Small intestine (tissue), 7 donors: ENCODE measurements at regions not wholly inside any gene's neighbourhood (a gene's known extent, or its start where the extent isn't known, plus 50 kb on each side); places are given as distances from the start of the nearest gene placed in this dataset.
A peak's percentile ranks its signal among the peaks of the same experiment; 100 is the strongest.

ENCODE experiments used
- DNase-seq, 2 donors: peaks; one replicate each; pipeline versions ENCODE4 v3.0.0 to v3.0.0-alpha.2; 2013
- FAIRE-seq: peaks from 2 replicates; lab custom pipeline; 2012; peaks lifted over from hg19 to GRCh38; lab: Jason Lieb, UNC
- H3K27ac ChIP-seq, 3 donors: one replicate each; pipeline ENCODE4 v1.5.1; 2013; ENCODE audit warnings: low read length in 2 of 3, mild to moderate bottlenecking in 2 of 3, control low read depth in 1 of 3, inconsistent platforms in 1 of 3, low read depth in 1 of 3, moderate library complexity in 1 of 3
- H3K27me3 ChIP-seq, 3 donors: one replicate each; pipeline ENCODE4 v1.6.1; 2013; ENCODE audit warnings: low read length in 3 of 3, inconsistent platforms in 1 of 3; ENCODE audit not compliant: control insufficient read depth in 3 of 3, insufficient read depth in 3 of 3
- H3K36me3 ChIP-seq, 3 donors: one replicate each; pipeline ENCODE4 v1.6.1; 2013; ENCODE audit warnings: low read length in 3 of 3, inconsistent platforms in 1 of 3, low read depth in 1 of 3, mild to moderate bottlenecking in 1 of 3, moderate library complexity in 1 of 3; ENCODE audit not compliant: control insufficient read depth in 3 of 3, insufficient read depth in 2 of 3
- H3K4me1 ChIP-seq, 3 donors: one replicate each; pipeline ENCODE4 v1.6.1; 2013; ENCODE audit warnings: low read length in 2 of 3, inconsistent platforms in 1 of 3, low read depth in 1 of 3, mild to moderate bottlenecking in 1 of 3, moderate library complexity in 1 of 3; ENCODE audit not compliant: control insufficient read depth in 3 of 3, insufficient read depth in 2 of 3
- H3K4me3 ChIP-seq, 3 donors: one replicate each; pipeline ENCODE4 v1.5.1; 2013; ENCODE audit warnings: low read length in 3 of 3, control low read depth in 1 of 3, inconsistent platforms in 1 of 3, low read depth in 1 of 3, mild to moderate bottlenecking in 1 of 3, moderate library complexity in 1 of 3
- H3K9me3 ChIP-seq, 2 donors: one replicate each; pipeline ENCODE4 v1.6.1; 2013; ENCODE audit warnings: low read depth in 1 of 2, low read length in 1 of 2; ENCODE audit not compliant: control insufficient read depth in 2 of 2, insufficient read depth in 1 of 2
- WGBS, 3 donors: extraction: QIAGEN DNeasy Blood & Tissue Kit; methylation state at CpG; one replicate each; pipeline ENCODE4 v1.1.7; 2013; 5-methylcytosine and 5-hydroxymethylcytosine counted together
- donor health status: healthy with polysubstance abuse.
- donor health status: control.
- donor health status: control.
- donor health status: Bipolar disorder and iron deficiency.
- donor health status: healthy.

- no peaks in the 10 kb centered on the region for H3K27me3 ChIP-seq
- H3K9me3 ChIP-seq = no peaks in the 10 kb centered on the region
- DNase-seq (no peak), FAIRE-seq (no peak)
- H3K4me3 ChIP-seq = no peak overlapping the region
- H3K27ac ChIP-seq = no peak overlapping the region
- no peaks in the 10 kb centered on the region for H3K4me1 ChIP-seq
- WGBS, 3 donors = 77 to 84% (median 78%) methylated on average over 4 of the region's 4 CpGs
- no peaks in the 10 kb centered on the region for H3K36me3 ChIP-seq
Measured at GRCh38 chr6:141335477-141336273, 797.0 kb upstream of the GJE1 start.

GRCh38 chr6:141326925-141327324 lies 805.8 kb upstream of the GJE1 start:
- no peak for FAIRE-seq
- no peak overlapping the region for H3K4me3 ChIP-seq
- no peaks in the 10 kb centered on the region for H3K4me1 ChIP-seq
- no peak for DNase-seq
- no peaks in the 10 kb centered on the region for H3K36me3 ChIP-seq
- H3K27me3 ChIP-seq = no peaks in the 10 kb centered on the region
- no peaks in the 10 kb centered on the region for H3K9me3 ChIP-seq
- no peak overlapping the region for H3K27ac ChIP-seq

- FAIRE-seq (no peak), DNase-seq (peak in 1 of 2 donors; percentile 23)
- no peaks in the 10 kb centered on the region for H3K27me3 ChIP-seq
- H3K27ac ChIP-seq = no peak overlapping the region
- H3K4me1 ChIP-seq = no peaks in the 10 kb centered on the region
- no peak overlapping the region for H3K4me3 ChIP-seq
- WGBS, 3 donors = 31 to 43% (median 40%) methylated on average over 5 of the region's 5 CpGs
- H3K36me3 ChIP-seq = no peaks in the 10 kb centered on the region
- no peaks in the 10 kb centered on the region for H3K9me3 ChIP-seq
Measured at GRCh38 chr6:141326426-141326825, 806.3 kb upstream of the GJE1 start.

GRCh38 chr6:141321493-141322347 lies 811.0 kb upstream of the GJE1 start:
- Histone ChIP-seq H3K4me3 (no peak overlapping the region), H3K9me3 (no peaks in the 10 kb centered on the region), H3K4me1 (no peaks in the 10 kb centered on the region), H3K36me3 (no peaks in the 10 kb centered on the region), H3K27ac (no peak overlapping the region), H3K27me3 (no peaks in the 10 kb centered on the region)
- no peak for FAIRE-seq
- DNase-seq = no peak
- WGBS, 3 donors = 56 to 67% (median 61%) methylated on average over 5 of the region's 5 CpGs

- H3K4me3 ChIP-seq = no peak overlapping the region
- no peaks in the 10 kb centered on the region for H3K9me3 ChIP-seq
- H3K36me3 ChIP-seq = no peaks in the 10 kb centered on the region
- H3K27ac ChIP-seq = no peak overlapping the region
- H3K4me1 ChIP-seq = no peaks in the 10 kb centered on the region
- FAIRE-seq = no peak
- WGBS, 3 donors = 91 to 97% (median 92%) methylated on average over 5 of the region's 5 CpGs
- DNase-seq = no peak
- H3K27me3 ChIP-seq = no peaks in the 10 kb centered on the region
Measured at GRCh38 chr6:141316236-141316635, 816.5 kb upstream of the GJE1 start.

GRCh38 chr6:141313986-141314385 lies 818.7 kb upstream of the GJE1 start:
- Histone ChIP-seq H3K36me3 (no peaks in the 10 kb centered on the region), H3K27me3 (no peaks in the 10 kb centered on the region), H3K4me1 (no peaks in the 10 kb centered on the region), H3K4me3 (no peak overlapping the region), H3K27ac (no peak overlapping the region), H3K9me3 (no peaks in the 10 kb centered on the region)
- WGBS, 3 donors = 75 to 86% (median 81%) methylated on average over 1 of the region's 1 CpG
- DNase-seq = no peak
- FAIRE-seq = no peak

GRCh38 chr6:141309295-141309694 lies 823.4 kb upstream of the GJE1 start:
- DNase-seq = no peak
- no peak overlapping the region for H3K27ac ChIP-seq
- no peak for FAIRE-seq

GRCh38 chr6:141307309-141307998 lies 825.3 kb upstream of the GJE1 start:
- 71 to 87% (median 85%) methylated on average over 3 of the region's 3 CpGs for WGBS, 3 donors
- Histone ChIP-seq H3K4me1 (no peaks in the 10 kb centered on the region), H3K27ac (no peak overlapping the region), H3K36me3 (no peaks in the 10 kb centered on the region), H3K4me3 (no peak overlapping the region), H3K9me3 (no peaks in the 10 kb centered on the region), H3K27me3 (peaks cover 0 to 1% (median 0%) of the 10 kb centered on the region in 3 donors)
- FAIRE-seq (no peak), DNase-seq (no peak)

More at GRCh38 chr6:141309295-141309694, 823.4 kb upstream of the GJE1 start:
- H3K27me3 ChIP-seq = no peaks in the 10 kb centered on the region
- no peaks in the 10 kb centered on the region for H3K9me3 ChIP-seq
- no peaks in the 10 kb centered on the region for H3K4me1 ChIP-seq
- H3K4me3 ChIP-seq = no peak overlapping the region
- no peaks in the 10 kb centered on the region for H3K36me3 ChIP-seq
